ENCODE measurements at regions not wholly inside any gene's neighbourhood (a gene's known extent, or its start where the extent isn't known, plus 50 kb on each side); places are given as distances from the start of the nearest gene placed in this dataset.

DNA sequence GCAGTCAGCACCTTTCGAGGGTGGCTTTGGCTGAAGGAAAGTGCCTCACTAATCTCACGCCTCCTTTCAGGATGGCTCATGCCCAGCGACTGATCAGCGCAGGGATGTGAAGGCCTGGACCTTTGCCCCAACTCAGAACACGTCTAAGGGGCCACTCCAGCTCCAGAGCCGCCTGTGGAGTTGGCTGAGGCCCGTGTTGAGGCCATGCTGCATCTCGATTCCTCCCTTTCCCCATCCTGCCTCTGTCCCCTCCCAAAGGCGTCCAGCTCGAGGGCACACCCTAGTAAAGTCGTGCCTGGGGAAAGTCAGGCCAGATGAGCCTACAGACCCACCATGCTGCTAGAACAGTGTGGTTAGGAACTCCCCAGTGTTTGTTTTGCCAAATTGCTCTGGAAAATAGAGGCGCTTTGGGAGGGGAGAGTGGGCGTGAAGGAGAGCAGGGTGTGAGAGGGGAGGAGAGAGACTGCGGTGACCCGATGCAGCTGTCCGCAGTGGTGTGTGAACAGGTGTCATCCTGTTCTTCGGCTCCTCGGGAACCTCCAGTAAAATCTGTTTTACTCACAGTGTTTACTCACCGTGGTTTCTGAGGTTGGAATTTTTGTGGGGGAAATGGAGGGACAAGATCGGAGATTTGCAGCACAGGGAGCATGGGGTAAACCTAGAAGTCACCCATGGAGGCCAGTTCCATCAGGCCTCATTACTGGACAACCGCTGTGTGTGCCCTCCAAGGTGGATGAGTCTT is 85.0 kb upstream of the PMEPA1 start:
- no peak for DNase-seq

- DNase-seq: no peak
These were observed 84.2 kb upstream of the PMEPA1 start for GRCh38 chr20:57794036-57794435.

GRCh38 chr20:57793421-57793820 is 83.6 kb upstream of the PMEPA1 start:
- DNase-seq: no peak

- DNase-seq: no peak
These were observed 82.7 kb upstream of the PMEPA1 start for GRCh38 chr20:57792386-57793080.

DNA sequence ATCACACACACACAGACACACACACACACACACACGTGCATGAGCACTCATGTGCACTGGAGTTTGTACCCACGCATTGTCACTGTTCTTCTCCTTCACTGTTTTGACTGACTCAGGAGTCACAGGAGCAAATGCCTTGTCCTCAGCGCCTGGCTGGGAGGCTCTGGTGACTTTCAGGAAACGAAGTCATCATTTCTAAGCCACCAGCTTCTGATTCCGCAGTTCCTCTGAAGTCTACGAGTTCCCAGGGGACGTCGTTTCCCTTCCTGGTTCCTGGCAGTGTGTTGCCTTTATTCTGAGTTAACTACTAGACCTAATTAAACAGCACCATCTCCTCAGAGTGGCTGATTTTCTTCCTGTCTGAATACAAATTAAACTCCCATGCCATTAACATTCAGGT is 82.2 kb upstream of the PMEPA1 start:
- no peak for DNase-seq

GRCh38 chr20:57791178-57791962 is 81.6 kb upstream of the PMEPA1 start:
- no peak for DNase-seq

- DNase-seq: no peak
These were observed 80.4 kb upstream of the PMEPA1 start for GRCh38 chr20:57790176-57790575.

- no peak for DNase-seq
These were observed 79.3 kb upstream of the PMEPA1 start for GRCh38 chr20:57788936-57789613.

DNA sequence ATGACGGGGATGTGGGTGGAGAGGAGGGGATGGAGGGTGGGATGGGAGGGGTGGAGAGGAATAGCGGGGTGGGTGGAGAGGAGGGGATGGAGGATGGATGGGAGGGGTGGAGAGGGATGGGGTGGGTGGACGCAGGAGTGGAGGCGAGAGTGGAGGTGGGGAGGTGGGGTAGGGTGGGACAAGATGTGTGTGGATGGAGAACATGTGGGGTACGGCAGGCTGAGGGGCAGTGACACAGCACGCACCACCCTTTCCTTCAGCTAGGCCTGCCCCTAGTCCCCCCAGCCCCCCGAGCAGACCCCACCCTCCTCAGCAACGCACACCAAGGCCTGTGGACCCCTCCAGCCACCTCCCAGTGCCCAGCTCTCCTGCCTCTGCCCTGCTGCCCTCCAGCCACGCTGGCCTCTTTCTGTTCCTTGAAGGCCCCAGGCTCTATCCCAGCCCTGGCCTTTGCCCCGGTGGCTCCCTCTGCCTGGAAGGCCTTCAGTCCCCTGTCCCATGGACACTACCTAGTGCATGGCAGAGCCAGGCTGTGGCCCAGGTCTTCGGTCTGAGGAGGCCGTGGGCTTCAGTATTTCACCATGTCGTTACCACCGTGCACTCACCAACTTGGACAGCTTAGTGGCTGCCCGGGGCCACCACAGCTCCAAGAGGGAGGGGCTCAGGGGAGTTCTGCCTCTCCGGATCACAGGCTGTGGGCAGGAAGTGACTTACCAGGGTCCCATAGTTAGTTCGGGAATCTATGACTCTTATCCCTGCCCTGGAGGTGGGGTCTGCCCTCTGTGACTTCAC is 78.4 kb upstream of the PMEPA1 start:
- no peak for DNase-seq

DNA sequence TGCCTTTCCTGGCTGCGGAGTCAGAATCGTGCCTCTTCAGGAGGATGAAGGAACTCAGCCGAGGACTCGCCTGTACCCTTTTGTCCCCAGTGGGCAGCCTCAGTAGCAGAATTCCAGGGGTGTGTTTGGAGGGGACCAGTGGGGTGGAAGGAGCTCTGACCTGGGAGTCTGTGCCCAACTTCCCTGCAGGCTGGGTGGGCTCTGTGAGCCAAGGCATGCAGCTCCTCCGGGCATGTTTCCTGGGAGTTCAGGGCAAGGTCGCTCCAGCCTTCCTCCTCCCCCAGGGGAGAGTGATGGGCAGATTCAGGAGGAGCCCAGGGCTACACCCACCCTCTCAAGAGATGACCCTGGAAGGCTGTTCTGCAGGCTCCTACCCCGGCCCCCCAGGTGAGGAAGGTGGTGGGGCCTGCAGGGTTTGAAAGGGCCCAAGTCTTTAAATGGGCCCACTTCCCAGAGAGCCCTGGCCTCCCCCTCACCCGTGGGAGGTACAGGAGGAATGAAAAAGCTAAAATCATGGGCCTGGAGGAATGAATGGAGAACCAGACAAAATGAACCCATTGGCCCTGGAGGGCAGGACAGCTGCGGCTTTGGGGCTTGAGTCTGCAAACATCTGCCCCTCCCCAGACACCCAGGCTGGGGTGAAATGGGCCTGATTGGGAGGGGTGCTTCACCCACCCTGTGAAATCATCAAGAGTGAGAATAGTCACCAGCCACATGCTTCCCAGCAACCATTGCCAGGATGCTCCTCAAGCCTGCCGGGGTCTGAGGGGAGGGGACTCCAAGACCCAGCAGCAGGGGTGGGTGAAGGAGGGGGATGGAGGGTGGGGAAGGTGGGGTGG is 77.6 kb upstream of the PMEPA1 start:
- DNase-seq: no peak

DNA sequence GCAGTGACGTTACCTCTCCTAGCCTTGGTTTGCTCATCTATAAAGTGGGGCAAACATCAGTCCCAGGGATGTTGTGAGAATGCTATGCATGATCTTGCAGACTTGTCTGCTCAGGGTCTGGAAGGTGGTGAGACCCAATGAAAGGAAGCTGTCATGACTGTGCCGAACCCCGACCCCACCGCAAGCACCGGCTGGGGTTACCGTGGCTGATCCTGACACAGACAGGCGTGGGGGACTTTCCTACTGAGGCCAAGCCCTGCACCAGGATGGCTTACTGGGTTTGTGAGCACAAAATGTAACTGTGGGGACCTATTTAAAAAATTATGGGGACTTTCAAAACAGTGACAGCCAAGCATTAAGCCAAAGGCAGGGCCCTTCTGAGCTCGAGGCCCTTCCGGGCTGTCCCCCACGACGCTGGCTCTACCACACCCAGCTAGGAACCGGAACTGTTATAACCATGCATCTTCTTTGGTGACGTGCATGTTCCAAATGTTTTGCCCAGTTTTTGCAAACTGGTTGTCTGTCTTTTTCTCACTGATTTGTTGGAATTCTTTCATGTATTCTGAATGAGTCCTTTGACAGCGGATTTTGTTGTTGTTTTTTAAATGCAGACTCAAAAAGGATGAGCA is 76.6 kb upstream of the PMEPA1 start:
- no peak for DNase-seq

- DNase-seq: no peak
These were observed 75.9 kb upstream of the PMEPA1 start for GRCh38 chr20:57785720-57786119.

- no peak for DNase-seq
These were observed 75.2 kb upstream of the PMEPA1 start for GRCh38 chr20:57785061-57785460.

GRCh38 chr20:57783956-57784837 is 74.4 kb upstream of the PMEPA1 start:
- DNase-seq: no peak

DNA sequence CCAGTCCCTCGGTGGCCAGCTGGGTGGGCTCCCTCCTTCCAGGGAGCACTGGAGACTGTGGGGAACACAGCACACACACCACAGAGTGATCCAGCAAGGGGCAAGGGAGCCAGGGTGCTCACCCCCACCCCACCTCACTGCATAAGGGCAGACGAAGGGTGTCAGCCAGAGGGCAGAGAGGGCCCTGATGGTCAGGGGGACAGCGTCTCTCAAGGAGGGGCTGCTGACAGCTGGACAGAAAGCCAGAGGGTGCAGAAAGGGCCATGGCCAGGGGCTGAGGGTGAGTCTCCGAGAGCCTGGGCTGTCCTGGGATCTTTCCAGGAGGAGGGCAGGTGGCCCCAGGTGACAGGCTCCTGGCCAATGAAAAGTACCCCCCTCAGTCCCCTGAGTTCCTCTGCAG is 73.4 kb upstream of the PMEPA1 start:
- DNase-seq: no peak

DNA sequence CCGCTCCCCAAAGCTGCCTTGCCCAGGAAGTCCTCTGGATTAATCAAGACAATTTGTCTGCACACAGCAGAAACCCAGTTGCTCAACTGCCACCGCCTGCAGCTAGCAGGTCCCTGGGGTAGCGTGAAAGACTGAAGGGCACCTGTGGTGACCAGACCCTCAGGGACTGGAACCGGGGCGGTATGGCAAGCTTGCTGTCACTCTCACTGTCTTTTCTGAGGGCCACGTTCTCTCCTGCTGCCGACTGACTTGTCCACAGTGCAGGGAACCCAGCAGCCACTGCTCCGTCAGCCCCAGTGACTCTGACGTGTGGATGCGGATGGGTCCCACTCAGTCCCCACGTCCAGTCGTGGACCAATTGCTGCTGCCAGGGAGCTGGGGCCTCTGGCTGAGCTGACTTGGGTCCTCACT is 72.8 kb upstream of the PMEPA1 start:
- DNase-seq: no peak

- no peak for DNase-seq
These were observed 72.1 kb upstream of the PMEPA1 start for GRCh38 chr20:57781901-57782300.

GRCh38 chr20:57780906-57781305 is 71.1 kb upstream of the PMEPA1 start:
- DNase-seq: no peak

DNA sequence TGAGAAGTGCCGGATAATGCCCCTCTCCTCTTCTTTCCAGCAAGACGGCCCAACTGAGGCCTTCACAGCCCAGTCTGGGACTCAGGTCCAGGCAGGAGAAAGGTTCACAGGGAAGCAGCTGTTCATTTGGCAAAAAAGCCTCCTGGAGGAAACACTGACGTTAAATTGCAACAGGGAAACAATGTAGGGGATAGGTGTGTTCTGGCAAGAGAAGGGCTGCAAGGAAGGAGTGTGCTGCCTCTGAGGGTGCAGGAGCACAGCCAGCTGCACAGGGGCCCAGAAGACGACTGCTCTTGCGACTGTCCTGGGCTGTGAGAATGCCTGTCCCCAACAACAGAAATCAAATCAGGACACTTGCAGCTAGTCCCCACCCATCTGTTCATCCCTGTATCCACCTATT is 70.6 kb upstream of the PMEPA1 start:
- no peak for DNase-seq

Data from stimulated activated CD8-positive, alpha-beta memory T cell treated with anti-CD3 and anti-CD28 coated beads, Interleukin-4, amount 100 ng/mL, for 48 hours (primary cell).